Stimulated activated CD8-positive, alpha-beta memory T cell treated with anti-CD3 and anti-CD28 coated beads, Interleukin-7, amount 100 ng/mL, for 1 hour (primary cell): ENCODE measurements at regions not wholly inside any gene's neighbourhood (a gene's known extent, or its start where the extent isn't known, plus 50 kb on each side); places are given as distances from the start of the nearest gene placed in this dataset.

ENCODE experiments used
- DNase-seq, 2 donors: peaks; one replicate each; pipeline ENCODE4 v3.0.0-alpha.2; 2020; ENCODE audit warnings: low read depth in 2 of 2

DNA sequence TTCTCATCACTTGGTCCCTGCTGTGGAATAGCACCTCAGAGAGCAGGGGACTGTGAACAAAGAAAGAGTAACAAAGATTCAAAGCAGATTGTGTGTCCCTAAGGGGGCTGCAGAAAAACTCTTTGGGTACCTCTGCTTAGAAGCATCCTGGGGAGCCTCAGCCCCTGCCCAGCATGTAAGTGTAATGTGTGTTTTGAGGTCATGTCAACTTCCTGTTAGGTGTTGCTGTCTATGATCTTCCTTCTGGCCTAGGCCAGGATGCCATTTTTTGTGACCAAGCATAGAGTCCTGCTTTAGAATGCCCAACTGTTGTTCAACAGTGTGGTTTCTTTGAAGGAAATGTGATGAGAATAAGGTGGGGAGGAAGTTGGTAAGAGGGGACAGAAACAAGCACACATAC is 77.1 kb upstream of the BCL6 start:
- DNase-seq: no peak

DNA sequence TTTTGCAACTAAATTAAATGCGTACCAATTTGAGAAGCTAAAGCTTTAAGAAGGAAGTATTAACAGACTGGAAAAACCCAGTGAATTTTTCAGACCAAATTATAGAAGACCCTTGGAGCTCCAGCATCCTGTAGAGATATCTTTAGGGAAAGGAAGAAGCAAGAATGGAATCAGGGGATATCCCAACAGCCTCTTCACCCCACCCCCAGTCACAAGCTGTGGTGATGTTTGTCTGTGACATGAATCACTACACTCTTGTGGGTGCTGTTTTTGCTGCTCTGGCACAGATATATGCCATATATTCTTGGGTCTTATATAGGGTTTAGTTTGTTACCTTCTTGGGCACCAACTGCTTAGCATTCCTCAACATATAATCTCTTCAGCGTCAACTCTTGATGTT is 78.5 kb upstream of the BCL6 start:
- DNase-seq: no peak

DNA sequence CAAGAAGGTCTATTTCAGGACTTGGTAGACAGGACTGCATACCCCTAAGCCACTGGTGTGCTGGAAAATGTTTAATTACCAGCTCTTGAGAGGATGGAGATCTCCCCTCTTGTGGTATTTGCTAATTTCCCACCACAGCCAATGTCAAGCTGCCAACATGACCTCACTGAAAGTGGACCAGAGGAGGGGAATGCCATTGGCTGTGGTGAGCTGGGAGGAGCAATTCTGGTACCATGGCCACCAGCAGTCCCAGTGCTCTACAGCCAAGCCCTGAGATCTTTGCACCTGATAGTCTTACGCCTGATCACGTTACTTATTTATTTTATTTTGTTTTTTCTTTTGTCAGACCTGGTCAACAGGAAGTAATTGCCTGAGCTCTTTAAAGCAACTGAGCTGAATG is 82.5 kb upstream of the BCL6 start:
- no peak for DNase-seq

DNA sequence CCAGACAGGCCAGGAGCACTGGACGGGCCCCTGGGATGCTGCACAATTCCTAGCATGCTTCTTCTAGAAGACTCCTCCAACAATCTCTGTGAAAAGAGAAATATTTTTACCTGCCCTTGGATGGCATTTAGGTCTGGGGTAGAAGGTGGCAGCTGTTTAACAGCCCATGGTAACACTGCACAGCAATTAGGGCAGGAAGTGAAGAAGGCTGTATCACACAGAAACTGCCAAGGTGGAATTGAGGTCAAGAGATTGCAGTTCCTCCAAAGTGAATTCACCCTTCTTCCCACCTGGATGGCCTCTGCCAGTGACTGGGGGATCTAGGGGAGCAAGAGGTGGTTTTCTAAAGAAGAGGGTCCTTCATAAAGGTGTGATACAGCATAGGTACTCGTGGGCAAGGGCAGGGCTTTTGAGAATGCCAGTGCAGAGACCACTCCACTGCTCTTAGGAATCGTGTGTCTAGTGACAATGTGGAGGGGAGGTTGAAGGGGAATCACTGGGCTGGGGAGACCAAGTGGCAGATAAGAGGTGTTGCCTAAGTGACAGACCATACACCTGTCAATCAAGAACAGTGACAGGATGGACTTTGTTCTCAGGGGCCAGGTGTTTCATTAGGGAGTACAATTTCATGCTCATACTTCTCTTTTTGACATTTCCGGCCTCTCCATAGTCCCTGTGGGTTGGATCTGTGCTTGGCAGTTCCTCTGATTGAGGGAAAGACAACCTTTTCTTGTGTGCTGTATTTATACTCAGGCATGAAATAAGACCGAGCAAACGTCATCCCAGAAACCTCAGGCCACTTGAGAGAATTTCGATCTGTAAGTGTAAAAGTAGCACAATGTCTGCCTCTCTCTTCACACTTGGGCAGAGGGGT is 83.5 kb upstream of the BCL6 start:
- DNase-seq: no peak

DNA sequence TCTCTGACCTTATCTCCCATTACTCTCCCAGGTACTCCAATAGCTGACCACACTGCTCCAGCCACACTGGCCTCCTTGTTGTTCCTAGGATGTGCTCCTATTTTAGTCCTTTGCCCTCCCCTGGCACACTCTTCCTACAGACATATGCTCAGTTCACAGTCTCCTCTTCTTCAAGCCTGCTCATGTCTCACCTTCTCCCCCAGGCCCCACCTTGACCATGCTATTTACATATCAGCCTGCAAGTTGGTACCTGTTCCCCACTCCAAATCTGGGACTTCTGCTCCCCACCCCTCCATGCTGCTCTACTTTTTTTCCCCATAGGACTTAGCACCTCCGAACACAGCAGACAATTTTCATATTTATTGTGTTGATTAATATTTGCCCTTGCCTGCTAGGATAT is 84.9 kb upstream of the BCL6 start:
- no peak for DNase-seq

DNA sequence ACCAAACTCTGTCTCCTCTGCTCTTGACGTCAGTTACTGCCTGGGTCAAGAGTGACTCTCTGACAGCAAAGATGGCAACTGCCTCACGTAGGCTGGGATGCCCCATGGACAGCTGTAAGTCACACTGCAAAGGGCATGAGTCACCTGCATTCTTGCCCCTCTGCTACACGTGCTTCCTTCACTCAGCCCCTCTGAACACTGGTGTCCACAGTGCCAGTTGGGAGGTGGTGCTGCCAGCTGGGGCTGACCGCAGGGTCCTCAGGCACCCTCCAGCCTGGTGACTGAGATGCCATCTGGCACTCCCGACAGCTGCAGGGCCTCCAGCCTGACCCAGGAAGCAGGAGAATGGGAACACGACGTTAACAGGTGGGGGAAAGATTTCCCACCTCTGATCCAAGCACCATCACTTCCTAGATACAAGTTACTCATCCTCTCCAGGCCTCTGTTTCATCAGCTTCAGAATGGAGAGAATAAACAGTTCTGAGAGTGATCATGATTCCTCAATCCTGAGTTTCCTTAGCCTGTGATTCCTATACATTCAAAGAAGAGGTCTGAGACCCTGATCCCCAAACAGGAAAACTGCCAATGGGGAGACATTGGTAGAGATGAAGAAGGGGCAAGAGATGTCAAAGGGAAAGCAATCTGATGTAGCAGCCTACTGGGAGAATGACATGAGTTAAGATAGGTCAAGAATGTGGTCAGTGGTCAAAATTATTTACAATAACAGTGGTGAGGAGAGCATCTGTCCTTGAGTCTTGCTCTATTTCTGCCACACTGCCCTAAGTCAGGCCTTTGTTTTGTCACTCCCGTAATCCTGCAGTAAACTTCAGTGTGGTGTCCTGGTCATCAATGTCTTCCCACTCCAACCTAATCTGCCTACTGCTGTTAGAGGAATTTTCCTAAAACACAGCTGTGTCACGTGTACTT is 86.1 kb upstream of the BCL6 start:
- no peak for DNase-seq

DNA sequence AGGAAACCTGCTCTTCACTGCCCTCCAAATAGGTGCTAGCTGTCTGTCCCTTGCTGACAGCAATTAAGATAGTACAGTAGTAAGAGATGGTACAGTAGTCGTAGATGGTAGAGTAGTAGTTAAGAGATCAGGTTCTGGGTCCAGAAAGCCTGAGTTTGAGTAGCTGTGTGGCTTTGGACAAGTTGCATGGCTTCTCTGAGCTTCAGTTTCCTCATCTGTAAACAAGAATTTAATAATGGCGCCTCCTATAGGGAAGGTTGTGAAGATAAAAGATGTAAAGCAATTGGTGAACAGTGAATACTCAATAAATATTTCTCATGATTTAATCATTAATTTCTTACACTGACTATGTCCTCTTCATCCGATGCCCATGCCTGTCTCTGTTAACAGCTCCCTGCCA is 86.9 kb upstream of the BCL6 start:
- DNase-seq: no peak

DNA sequence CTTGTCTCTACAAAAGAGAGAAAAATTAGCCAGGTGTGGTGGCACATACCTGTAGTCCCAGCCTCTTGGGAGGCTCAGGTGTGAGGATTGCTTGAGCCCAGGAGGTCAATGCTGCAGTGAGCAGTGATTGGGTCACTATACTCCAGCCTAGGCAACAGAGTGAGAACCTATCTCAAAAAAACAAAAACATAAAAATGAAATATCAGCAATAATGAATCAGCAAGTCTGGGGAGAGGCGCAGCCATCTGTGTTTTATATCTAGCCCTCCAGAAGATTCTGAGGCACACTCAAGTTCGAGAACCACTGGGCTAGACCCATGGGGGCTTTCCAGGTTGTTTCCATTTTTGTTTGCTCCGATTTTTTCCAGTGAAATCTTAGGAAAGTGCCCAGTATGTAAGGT is 88.1 kb upstream of the BCL6 start:
- no peak for DNase-seq

DNA sequence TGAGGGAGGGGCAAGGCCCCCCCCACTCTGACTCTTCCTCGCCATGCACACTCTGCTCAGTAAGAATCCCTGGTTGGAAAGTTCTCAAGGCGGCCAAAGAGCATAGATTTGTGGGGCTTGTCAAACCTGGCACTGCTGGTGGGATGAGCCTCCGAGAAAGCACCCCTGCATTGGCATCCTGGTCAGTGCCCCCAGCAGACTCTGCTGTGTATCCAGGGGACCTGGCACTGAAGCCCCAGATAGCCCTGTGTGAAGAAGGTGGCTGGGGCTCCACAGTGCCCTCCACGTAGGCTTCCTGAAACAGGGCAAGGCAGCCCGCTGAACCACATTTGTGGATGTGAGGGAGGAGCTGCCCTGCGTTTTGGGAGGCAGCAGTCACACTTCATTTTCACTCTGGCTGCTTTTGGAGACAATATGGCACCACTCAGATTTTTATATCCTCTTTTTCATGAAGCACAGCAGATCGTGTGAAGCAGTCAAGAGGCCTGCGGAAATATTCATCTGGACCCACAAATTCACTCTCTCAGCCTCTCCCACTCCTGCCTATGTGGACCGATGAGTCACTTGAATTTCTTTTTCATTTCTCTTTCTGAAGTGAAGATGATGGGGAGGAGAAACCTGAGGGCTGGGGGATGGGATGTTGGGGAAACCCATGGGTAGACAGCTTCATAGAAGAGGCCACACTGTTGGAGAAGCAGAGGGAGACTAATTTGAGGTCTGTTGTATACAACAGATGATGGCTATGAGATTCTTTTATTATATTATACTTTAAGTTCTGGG is 88.7 kb upstream of the BCL6 start:
- DNase-seq: no peak

DNA sequence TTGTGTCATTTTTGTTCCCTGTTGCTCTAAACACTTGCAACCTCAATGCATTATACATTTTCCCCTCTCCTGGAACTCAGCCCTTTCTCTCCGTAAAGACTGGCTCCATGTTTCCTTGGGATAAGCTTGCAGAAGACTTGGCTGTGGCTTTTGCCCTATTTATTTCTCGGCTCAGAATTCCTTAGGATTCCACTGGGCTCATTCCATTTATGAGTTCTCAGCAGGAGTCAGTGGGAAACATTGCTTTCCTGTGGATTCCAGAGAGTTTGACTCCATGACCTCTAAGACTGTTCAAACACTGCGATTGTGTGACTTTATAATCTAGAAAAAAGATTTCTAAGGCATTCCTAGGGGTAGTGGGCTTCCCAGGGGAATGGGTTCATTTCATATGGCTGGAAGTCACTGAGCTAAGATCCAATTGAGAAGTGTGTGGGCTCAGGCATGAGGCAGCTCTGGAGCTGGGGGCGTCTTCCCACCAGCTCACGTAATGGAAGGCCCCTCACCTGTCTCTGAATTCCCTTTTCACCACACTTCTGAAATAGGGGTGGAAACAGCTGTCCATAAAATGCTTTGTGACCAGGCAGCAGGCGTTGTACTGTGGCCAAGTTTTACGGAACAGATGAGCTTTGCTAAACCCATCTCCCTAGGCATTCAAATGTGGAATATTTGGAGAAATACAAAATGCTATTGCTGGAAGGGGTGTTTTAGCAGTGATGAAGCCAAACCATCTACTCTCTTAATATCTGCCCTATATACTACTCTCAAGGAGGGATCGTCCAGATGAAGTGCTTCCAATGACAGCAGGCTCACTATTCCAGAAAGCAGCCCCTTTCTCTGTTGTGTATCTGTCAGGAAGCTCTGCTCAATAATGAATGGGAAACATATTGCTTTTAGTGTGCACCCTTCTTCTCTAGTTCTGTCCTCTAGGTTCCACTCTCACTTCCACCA is 91.8 kb upstream of the BCL6 start:
- no peak for DNase-seq

DNA sequence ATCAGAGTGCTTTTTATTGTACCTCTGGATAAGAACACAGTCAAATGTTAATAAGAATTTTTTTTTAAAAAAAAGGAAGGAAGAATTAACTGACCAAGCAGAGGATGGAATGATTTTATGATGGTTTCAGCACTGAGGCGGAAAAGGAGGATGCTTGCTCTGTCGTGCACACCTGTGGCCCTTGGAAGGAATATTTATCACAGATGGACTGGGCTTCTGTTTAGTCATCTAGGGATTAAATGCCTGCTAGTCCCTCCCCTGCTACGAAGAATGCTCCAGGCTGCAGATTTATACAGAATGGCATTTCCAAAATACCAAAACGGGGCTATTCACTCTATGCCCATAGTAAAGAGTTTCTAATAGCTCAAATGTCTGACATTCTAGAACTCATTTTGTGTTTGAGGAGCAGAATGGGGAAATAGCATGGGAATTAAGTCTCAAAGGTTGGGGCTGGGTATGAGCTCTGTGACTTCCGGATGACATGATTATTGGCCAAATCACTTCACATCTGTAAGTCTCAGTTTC is 92.8 kb upstream of the BCL6 start:
- no peak for DNase-seq

DNA sequence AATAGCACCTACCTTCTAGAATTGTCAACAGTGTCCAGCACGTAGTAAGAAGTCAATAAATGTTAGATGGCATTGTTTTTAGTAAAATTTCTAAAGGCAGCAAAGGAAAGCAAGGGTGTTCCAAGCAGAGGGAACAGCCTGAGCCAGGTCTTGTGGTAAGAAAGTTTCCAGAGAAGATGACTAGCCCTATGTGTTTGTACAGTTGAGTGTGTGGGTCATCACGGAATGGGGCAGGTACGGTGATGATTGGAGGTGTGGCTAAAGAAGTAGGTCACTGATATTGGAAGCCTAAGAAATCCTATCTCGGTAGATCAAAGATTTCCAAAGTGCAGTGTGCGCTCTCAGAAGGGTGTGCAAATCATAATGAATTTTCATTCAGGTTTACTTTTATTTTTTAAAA is 94.2 kb upstream of the BCL6 start:
- DNase-seq: no peak

DNA sequence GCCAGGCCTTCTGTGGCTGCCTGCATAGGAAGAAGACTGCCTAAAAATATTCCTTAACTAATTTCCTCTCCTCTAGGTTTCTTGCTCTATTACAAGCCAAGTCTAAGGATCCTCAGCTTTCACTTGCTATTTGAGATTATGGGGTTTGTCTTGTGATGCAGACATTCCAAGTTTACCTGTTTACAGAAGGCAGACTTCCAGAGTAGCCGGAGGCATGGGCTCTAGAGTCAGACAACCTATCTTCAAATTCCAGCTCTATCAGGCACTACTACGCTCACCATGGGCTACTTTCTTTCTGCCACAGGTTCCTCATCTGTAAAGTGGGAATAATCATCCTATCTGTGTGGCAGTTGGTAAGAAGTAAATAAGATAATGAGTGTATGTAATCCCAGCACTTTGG is 95.6 kb upstream of the BCL6 start:
- no peak for DNase-seq

DNA sequence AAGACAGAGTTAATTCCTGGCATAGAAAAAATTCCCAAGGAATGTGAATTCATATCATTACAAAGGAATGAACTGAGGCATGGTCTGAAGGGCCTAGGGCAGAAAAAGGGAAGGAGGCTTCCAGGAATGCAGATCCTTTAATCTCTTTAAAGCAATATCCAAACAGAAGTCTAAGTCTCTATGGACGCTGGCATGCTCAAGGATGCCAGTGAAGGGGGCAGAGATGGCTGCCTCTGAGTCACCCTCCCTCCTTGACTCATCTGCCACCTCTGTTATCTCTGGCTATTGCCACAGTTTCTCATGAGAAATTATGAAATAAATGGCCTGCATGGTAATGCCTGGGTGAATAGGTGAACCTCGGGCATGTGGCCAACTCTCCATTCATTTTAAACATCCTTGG is 96.3 kb upstream of the BCL6 start:
- no peak for DNase-seq

DNA sequence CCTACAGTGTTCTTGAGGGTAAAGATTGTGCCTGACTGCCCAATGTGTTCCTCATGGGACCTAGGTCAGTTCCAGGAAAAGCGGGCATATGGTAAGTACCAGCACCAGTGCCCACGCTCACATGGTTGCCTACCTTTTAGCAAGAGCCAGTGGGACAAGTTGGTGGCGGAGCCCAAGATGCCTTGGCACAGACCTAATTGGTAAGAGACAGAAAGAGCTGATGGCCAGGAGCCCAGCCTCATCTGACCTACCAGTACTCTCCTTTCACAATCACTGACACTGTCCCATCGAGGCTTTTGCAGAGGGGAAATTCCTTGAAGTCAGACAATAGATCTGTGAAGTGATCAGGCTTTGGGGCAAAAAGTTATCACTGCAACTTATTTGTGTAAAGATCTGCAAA is 98.4 kb upstream of the BCL6 start:
- DNase-seq: no peak

DNA sequence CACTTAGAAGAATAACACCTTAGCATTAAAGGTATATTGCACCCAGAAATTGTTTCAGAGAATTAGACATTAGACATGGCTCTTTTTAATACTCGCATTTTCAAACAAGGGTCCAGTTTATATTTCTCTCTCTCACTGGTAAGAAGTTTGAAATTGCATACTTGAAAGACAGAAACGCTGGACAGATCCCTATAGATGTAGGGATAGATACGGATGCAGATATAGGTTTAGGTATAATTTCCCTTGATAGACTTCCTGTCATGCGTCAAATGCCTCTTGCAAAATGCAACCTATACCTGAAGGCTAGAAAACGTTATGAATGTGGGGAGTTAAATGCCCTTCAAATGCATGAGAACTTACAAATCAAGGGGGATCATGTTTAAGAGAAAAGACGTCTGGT is 99.4 kb upstream of the BCL6 start:
- no peak for DNase-seq

DNA sequence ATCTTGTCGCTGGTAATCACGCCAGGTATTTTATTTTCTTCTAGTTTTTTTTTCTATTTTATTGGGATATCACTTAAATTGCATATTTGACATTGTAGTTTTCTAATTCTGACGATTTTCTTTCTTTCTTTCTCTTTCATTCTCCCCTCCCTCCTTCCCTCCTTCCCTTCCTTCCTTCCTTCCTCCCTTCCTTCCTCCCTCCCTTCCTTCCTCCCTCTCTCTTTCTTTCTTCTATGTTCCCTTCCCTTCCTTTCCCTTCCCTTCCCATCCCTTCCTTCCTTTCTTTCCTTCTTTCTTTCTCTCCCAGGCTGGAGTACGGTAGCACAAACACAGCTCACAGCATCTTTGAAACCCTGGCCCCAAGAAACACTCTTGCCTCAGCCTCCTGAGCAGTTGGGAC is 100.6 kb upstream of the BCL6 start:
- DNase-seq: no peak

DNA sequence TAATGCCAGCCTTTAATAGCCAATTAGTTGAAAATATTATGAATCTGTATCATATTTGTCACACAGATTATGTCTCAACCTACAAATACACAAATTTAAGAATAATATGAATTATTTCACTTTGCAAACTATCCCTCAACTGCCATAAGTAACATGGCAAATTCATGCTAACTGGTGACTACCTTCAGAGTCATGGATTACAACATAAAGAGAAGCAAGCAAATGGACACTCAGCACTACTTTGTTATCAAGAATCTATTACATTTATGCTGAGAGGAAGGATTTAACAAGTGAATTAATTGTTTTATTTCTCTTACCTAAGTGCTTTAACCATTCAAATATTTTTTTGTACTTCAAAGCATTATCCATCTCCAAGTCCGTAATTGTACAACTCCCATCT is 103.1 kb upstream of the BCL6 start:
- DNase-seq: no peak

DNA sequence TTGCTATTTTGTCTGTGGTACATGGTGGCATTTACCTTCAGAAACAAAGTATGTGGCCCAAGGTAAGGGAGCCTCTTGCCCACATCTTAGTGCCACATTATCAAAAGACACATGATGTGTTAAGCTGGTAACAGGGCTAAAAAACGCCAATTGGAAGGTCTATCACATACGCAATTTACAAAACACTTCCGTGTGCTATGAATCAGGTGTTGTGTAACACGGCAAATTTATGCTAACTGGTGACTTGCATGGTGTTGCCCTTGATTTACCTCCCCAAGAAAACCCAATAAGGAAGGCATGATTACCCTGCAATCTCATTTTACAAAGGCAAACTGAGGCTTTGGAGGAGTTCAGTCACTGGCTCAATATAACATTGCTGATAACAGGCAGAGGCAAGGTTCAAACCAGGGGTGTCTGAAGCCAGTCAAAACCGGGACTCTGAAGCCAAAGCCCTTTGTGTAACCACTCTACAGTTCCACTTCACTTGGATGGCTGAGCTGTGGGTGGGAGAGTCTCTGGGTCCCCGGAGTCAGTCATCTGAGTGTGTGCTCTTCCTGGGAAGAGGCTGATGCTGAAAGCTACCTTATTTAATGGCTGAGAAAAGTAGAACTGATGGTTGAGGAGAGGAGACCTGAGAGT is 103.9 kb upstream of the BCL6 start:
- no peak for DNase-seq

DNA sequence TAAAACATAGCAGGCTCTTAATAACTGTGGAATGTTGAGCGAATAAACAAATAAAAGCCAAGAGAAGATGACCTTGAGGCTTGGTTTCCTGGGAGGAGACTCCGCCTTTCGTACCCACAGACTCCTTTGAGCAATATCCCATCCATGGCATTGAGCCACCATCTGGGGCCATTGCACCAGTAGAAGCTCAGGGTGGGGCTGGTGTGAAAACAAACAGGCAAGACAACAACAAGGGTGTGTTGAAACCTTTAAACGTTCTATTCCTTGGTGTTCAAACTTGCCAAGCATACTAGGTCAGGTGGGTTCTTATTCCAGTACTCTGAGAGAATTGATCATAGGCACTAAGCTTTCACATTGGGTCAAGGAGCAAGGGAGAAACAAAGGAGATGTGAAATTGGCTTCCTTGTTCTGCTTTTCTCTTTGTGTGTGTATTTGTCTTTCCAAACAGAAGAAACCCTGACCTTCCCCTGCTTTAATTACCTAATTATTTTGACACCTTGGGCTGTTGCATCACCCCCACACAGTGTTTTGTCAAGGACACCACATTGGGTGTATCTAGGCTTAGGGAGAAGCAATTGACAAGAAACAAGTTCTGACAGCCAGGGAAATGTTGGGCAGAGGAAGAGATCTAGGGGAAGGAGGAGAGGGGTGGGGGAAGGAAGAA is 105.1 kb upstream of the BCL6 start:
- DNase-seq: no peak
